Mucosa of rectum (tissue), 2 donors: ENCODE measurements at regions not wholly inside any gene's neighbourhood (a gene's known extent, or its start where the extent isn't known, plus 50 kb on each side); places are given as distances from the start of the nearest gene placed in this dataset.

Experiments
- H3K27ac ChIP-seq, 2 donors: one replicate each; pipeline ENCODE4 v1.7.0; 2013; ENCODE audit warnings: inconsistent platforms in 2 of 2, low read depth in 2 of 2, low read length in 2 of 2
- H3K27me3 ChIP-seq, 2 donors: one replicate each; pipeline ENCODE4 v1.7.0; 2013; ENCODE audit warnings: low read length in 2 of 2; ENCODE audit not compliant: control insufficient read depth in 2 of 2, insufficient read depth in 2 of 2
- H3K36me3 ChIP-seq, 2 donors: one replicate each; pipeline ENCODE4 v1.7.0; 2013; ENCODE audit warnings: low read length in 2 of 2; ENCODE audit not compliant: control insufficient read depth in 2 of 2, insufficient read depth in 2 of 2
- H3K4me1 ChIP-seq, 2 donors: one replicate each; pipeline ENCODE4 v1.7.0; 2013; ENCODE audit warnings: low read length in 2 of 2, mild to moderate bottlenecking in 1 of 2; ENCODE audit not compliant: control insufficient read depth in 2 of 2, insufficient read depth in 2 of 2
- H3K4me3 ChIP-seq, 2 donors: one replicate each; pipeline ENCODE4 v1.7.0; 2013; ENCODE audit warnings: low read length in 2 of 2
- H3K9ac ChIP-seq, 2 donors: one replicate each; pipeline ENCODE4 v1.7.0; 2013; ENCODE audit warnings: low read length in 2 of 2, low read depth in 1 of 2, mild to moderate bottlenecking in 1 of 2
- H3K9me3 ChIP-seq, 2 donors: one replicate each; pipeline ENCODE4 v1.7.0; 2013; ENCODE audit warnings: low read length in 2 of 2; ENCODE audit not compliant: control insufficient read depth in 2 of 2
- donor health status: healthy.
- donor health status: Normal muscosa, but diverticular disease.

GRCh38 chr2:14749884-14750283, 117.4 kb downstream of the LRATD1 start:
- Histone ChIP-seq H3K27ac (no peak overlapping the region), H3K27me3 (no peaks in the 10 kb centered on the region), H3K4me3 (no peak overlapping the region), H3K36me3 (no peaks in the 10 kb centered on the region), H3K4me1 (no peaks in the 10 kb centered on the region), H3K9me3 (no peaks in the 10 kb centered on the region), H3K9ac (no peak overlapping the region)

DNA sequence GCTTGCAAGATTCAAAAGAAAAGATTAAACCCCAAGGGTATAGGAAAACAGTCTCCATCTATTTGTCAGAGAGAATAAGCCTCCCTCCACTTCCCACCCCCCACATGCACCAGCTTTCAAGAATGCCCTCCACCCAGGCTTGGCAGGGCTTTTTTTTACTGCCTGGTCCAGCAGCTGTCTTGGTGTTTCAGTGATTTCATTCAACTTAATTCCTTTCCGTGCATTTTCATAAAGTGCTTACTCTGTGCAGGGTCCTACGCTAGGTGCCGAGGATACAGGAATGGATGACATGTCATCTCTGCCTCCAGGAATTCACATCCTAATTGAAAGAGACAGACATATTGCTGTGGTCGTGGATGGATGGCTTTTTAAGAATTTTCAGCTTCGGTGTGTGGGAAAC, 117.9 kb downstream of the LRATD1 start:
- Histone ChIP-seq H3K27ac (no peak overlapping the region), H3K9ac (no peak overlapping the region), H3K36me3 (no peaks in the 10 kb centered on the region), H3K4me1 (no peaks in the 10 kb centered on the region), H3K27me3 (no peaks in the 10 kb centered on the region), H3K9me3 (no peaks in the 10 kb centered on the region), H3K4me3 (no peak overlapping the region)

DNA sequence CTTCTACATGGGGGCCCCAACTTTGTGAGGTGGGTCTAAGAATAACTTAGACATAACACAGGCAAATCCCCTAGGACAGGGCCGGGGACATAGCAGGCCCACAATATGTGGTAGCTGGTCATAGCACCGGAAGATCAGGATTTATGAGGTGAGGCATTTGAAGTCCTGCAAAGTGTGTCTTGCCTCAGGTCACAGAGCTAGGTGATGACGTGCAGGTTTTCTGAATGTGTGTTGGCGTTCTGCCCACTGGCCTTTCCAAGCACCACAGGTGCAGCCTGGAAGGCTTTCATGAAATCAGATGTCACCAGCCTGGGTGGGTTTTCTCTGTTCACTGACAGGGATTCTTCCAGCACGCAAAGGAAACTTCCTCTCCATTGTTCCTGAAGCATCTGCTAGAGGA, 119.1 kb downstream of the LRATD1 start:
- no peak overlapping the region for H3K27ac ChIP-seq
- H3K4me3 ChIP-seq, result no peak overlapping the region
- H3K9me3 ChIP-seq, result no peaks in the 10 kb centered on the region
- H3K4me1 ChIP-seq, result no peaks in the 10 kb centered on the region
- H3K36me3 ChIP-seq, result no peaks in the 10 kb centered on the region
- H3K9ac ChIP-seq, result no peak overlapping the region
- no peaks in the 10 kb centered on the region for H3K27me3 ChIP-seq

GRCh38 chr2:14752295-14752694, 119.8 kb downstream of the LRATD1 start:
- Histone ChIP-seq H3K4me3 (no peak overlapping the region), H3K4me1 (no peaks in the 10 kb centered on the region), H3K27ac (no peak overlapping the region), H3K27me3 (no peaks in the 10 kb centered on the region), H3K36me3 (no peaks in the 10 kb centered on the region), H3K9ac (no peak overlapping the region), H3K9me3 (no peaks in the 10 kb centered on the region)

- H3K9ac ChIP-seq, result no peak overlapping the region
- H3K27ac ChIP-seq, result no peak overlapping the region
- H3K9me3 ChIP-seq, result no peaks in the 10 kb centered on the region
- no peaks in the 10 kb centered on the region for H3K36me3 ChIP-seq
- H3K4me1 ChIP-seq, result no peaks in the 10 kb centered on the region
- H3K27me3 ChIP-seq, result no peaks in the 10 kb centered on the region
- no peak overlapping the region for H3K4me3 ChIP-seq
Measured at GRCh38 chr2:14756122-14756541, 123.6 kb downstream of the LRATD1 start.

DNA sequence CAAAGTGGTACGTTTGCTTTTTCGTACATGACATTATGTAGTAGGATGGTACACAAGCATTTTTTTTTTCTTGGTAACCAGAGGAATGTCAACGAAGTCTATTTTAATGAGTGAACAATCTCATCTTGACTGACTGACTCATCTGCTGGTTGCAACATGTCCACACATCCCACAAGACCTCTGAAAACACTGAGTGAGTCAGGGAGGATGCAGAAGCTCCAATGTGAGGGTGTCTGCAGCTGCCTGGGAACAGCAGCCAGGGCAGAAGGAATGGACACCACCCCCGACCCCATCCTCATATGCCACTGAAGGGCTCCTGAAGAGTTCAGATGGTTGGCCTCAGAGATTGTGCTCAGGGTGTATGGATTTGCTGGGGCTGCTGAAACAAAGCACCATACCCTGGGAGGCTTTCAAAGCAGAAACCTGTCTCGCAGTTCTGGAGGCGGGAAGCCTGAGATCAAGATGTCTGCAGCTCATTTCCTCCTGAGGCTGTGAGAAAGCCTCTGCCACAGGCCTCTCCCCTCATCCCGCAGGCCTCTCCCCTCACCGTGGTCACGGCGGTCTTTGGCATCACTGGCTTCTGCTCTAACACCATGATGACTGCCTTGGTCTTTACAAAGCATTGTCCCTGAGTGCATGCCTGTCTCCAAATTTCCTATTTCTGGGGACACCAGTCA, 124.6 kb downstream of the LRATD1 start:
- H3K9ac ChIP-seq, result no peak overlapping the region
- no peaks in the 10 kb centered on the region for H3K36me3 ChIP-seq
- no peak overlapping the region for H3K27ac ChIP-seq
- no peaks in the 10 kb centered on the region for H3K9me3 ChIP-seq
- H3K27me3 ChIP-seq, result no peaks in the 10 kb centered on the region
- H3K4me1 ChIP-seq, result no peaks in the 10 kb centered on the region
- no peak overlapping the region for H3K4me3 ChIP-seq

DNA sequence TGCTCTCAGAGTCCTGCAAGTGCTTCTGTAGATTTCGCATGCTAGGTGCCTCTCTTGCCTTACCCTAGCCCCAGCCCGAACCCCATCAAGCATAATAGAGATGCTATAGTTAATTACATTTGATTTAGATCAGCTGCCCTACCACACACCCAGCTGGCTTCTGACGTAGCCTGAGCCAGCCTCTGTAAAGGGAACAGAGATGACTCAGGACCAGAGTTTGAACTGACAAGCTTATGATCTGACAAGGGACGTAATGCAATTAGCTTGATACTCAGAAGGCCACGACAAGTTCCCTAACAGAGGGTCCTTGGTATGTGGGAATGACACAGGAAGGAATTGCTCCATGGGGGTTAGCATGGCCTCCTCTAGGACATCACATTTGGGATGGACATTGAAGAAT, 126.6 kb downstream of the LRATD1 start:
- Histone ChIP-seq H3K4me3 (no peak overlapping the region), H3K27me3 (no peaks in the 10 kb centered on the region), H3K9me3 (no peaks in the 10 kb centered on the region), H3K4me1 (no peaks in the 10 kb centered on the region), H3K9ac (no peak overlapping the region), H3K27ac (no peak overlapping the region), H3K36me3 (no peaks in the 10 kb centered on the region)

DNA sequence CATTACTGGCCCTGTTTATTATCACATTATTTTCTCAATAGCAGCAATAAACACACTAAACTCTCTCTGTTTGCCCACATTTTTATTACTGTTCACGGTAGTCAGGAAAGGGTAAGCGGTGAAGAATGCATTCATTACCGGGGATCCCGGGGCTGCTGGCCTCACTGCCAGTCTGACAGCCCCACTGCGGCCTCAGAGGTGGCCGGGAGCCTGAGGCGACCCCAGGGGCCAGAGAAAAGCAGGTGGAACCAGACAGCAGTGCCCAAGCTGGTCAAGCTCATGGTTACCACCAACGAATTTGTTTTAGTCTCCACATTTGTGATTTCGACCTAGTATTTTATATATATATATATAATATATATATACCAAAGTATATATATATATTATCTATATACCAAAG, 127.7 kb downstream of the LRATD1 start:
- Histone ChIP-seq H3K9me3 (no peaks in the 10 kb centered on the region), H3K4me1 (no peaks in the 10 kb centered on the region), H3K4me3 (no peak overlapping the region), H3K27me3 (no peaks in the 10 kb centered on the region), H3K36me3 (no peaks in the 10 kb centered on the region), H3K27ac (no peak overlapping the region), H3K9ac (no peak overlapping the region)

DNA sequence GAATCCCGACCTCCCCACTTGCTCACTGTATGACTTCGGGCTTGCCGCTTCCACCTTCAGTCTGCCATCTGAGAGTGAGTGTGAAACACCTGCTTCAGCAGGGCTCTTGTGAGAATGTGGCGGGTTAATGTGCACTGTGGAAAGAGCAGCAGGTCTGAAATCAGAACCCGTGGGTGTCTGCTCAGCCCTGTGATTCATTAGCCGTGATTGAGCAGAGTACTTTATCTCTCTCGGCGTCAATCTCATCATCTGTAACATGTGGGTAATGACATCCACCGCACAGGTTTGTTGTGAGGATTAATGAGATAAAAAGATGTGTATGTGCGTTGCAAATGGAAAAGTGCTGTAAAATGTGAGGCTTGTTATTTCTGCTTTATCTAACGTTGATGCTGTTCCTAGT, 128.6 kb downstream of the LRATD1 start:
- no peaks in the 10 kb centered on the region for H3K4me1 ChIP-seq

DNA sequence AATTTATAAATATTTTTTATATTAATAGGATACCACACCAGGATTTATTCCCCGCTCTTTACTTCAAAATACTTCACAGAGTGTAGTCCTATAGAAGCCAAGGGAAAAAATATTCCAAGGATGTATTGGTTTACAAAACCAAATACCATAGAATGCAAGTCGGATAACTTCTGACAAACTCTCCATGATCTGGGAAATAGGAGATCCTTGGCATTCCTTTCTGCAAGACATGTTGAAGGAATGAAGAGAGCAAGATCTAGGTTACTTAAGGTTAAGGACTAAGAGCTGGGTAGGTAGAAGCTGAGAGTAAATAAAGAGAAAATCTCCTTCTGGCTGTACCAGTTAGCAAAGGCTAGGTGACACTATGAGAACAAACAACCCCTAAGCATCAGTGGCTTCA, 141.2 kb downstream of the LRATD1 start:
- Histone ChIP-seq H3K4me3 (no peak overlapping the region), H3K4me1 (no peaks in the 10 kb centered on the region), H3K36me3 (no peaks in the 10 kb centered on the region), H3K27ac (no peak overlapping the region), H3K27me3 (no peaks in the 10 kb centered on the region), H3K9ac (no peak overlapping the region), H3K9me3 (no peaks in the 10 kb centered on the region)

More for the DNA sequence above, 128.6 kb downstream of the LRATD1 start:
- Histone ChIP-seq H3K36me3 (no peaks in the 10 kb centered on the region), H3K27ac (no peak overlapping the region), H3K4me3 (no peak overlapping the region), H3K27me3 (no peaks in the 10 kb centered on the region), H3K9ac (no peak overlapping the region), H3K9me3 (no peaks in the 10 kb centered on the region)
